H1 (cell line): ENCODE measurements at regions not wholly inside any gene's neighbourhood (a gene's known extent, or its start where the extent isn't known, plus 50 kb on each side); places are given as distances from the start of the nearest gene placed in this dataset.

Experiments used
- CTCF ChIA-PET: fragments of 300-600 bp; sonication (Branson Sonifier 250); formaldehyde crosslinking; loops from one replicate; lab custom pipeline; 2021; ENCODE audit not compliant: partially characterized antibody; lab: Charles Lee
- POLR2A ChIA-PET: fragments of 300-600 bp; sonication (Branson Sonifier 250); formaldehyde crosslinking; loops from one replicate; lab custom pipeline; 2021; ENCODE audit warnings: inconsistent platforms; ENCODE audit not compliant: partially characterized antibody; lab: Charles Lee
- DNase-seq, 2 experiments: peaks; one replicate each; pipeline versions ENCODE4 v3.0.0 to v3.0.0-alpha.2; 2010 to 2022; ENCODE audit warnings: low spot score in 2 of 2, low read depth in 1 of 2, mixed read lengths in 1 of 2
- FAIRE-seq: peaks from 2 replicates; lab custom pipeline; 2011; peaks lifted over from hg19 to GRCh38; lab: Jason Lieb, UNC
- H2AFZ ChIP-seq: 2 replicates; pipeline ENCODE4 v1.8.1; 2012; ENCODE audit warnings: low read length, inconsistent platforms
- H2AK5ac ChIP-seq: 2 replicates; pipeline ENCODE4 v1.6.1; 2013; ENCODE audit warnings: low read depth, low read length
- H2BK120ac ChIP-seq: replicated peaks from 2 replicates; pipeline ENCODE3; 2013; ENCODE audit warnings: low read depth, low read length, inconsistent platforms
- H2BK12ac ChIP-seq: 2 replicates; pipeline ENCODE4 v1.6.1; 2013; ENCODE audit warnings: low read depth, low read length
- H2BK15ac ChIP-seq: 2 replicates; pipeline ENCODE4 v1.6.1; 2013; ENCODE audit warnings: low read length
- H2BK20ac ChIP-seq: 2 replicates; pipeline ENCODE4 v1.6.1; 2013; ENCODE audit warnings: low read length
- H2BK5ac ChIP-seq: 2 replicates; pipeline ENCODE4 v1.6.1; 2013; ENCODE audit warnings: low read depth, low read length
- H3K14ac ChIP-seq: 2 replicates; pipeline ENCODE4 v1.6.1; 2013; ENCODE audit warnings: inconsistent platforms; ENCODE audit not compliant: insufficient read length
- H3K18ac ChIP-seq: 2 replicates; pipeline ENCODE4 v1.6.1; 2013; ENCODE audit warnings: low read length; ENCODE audit errors: extremely low read depth
- H3K23ac ChIP-seq: 2 replicates; pipeline ENCODE4 v1.6.1; 2013; ENCODE audit warnings: inconsistent platforms; ENCODE audit not compliant: insufficient read length
- H3K23me2 ChIP-seq: 2 replicates; pipeline ENCODE4 v1.6.1; 2013; ENCODE audit warnings: low read depth, low read length
- H3K27ac ChIP-seq: 2 replicates; pipeline ENCODE4 v1.6.1; 2011; ENCODE audit warnings: low read depth, low read length, inconsistent platforms
- H3K27me3 ChIP-seq, 4 experiments: replicated peaks in 1 of 4; 1 replicate in 1 of 4; 2 replicates in 3 of 4; pipeline versions ENCODE4 v1.6.1 to v1.8.1; 2011 to 2013; ENCODE audit warnings: low read length in 3 of 4, mild to moderate bottlenecking in 3 of 4, inconsistent platforms in 2 of 4, mixed read lengths in 2 of 4, moderate library complexity in 1 of 4; ENCODE audit not compliant: control insufficient read depth in 3 of 4, insufficient read depth in 3 of 4; ENCODE audit errors: extremely low read depth in 1 of 4
- H3K36me3 ChIP-seq, 4 experiments: 2 replicates each; pipeline versions ENCODE4 v1.6.1 to v1.8.1; 2011 to 2013; ENCODE audit warnings: mild to moderate bottlenecking in 4 of 4, low read length in 3 of 4, moderate library complexity in 2 of 4, control low read depth in 1 of 4, inconsistent platforms in 1 of 4; ENCODE audit not compliant: insufficient read depth in 4 of 4, control insufficient read depth in 2 of 4
- H3K4ac ChIP-seq: replicated peaks from 2 replicates; pipeline ENCODE3; 2013; ENCODE audit warnings: low read length, low read depth, mixed read lengths, inconsistent platforms; ENCODE audit not compliant: insufficient read length
- H3K4me1 ChIP-seq, 4 experiments: replicated peaks in 1 of 4; 1 replicate in 1 of 4; 2 replicates in 3 of 4; pipeline versions ENCODE4 v1.6.1 to v1.8.1; 2011 to 2013; ENCODE audit warnings: low read length in 3 of 4, inconsistent platforms in 2 of 4, mixed read lengths in 1 of 4; ENCODE audit not compliant: insufficient read depth in 4 of 4, control insufficient read depth in 3 of 4
- H3K4me2 ChIP-seq, 2 experiments: 2 replicates each; pipeline versions ENCODE4 v1.6.1 to v1.8.1; 2011 to 2013; ENCODE audit warnings: low read depth in 2 of 2, low read length in 2 of 2, control low read depth in 1 of 2, inconsistent platforms in 1 of 2, mild to moderate bottlenecking in 1 of 2; ENCODE audit not compliant: insufficient read depth in 1 of 2
- H3K4me3 ChIP-seq, 4 experiments: fragments of 200-600, 300-600 bp in 1 of 4; sonication (generic), shearing (Covaris generic), sonication (Bioruptor Twin) in 1 of 4; 2 replicates each; pipeline versions ENCODE4 v1.5.1 to v1.8.1; 2011 to 2016; ENCODE audit warnings: low read length in 4 of 4, low read depth in 3 of 4, control low read depth in 2 of 4, inconsistent platforms in 2 of 4, mild to moderate bottlenecking in 2 of 4, mixed read lengths in 1 of 4, moderate library complexity in 1 of 4; ENCODE audit not compliant: insufficient read depth in 2 of 4; ENCODE audit errors: extremely low read depth in 1 of 4
- H3K56ac ChIP-seq: replicated peaks from 2 replicates; pipeline ENCODE3; 2013; ENCODE audit warnings: low read depth, mild to moderate bottlenecking, mixed read lengths, low read length, inconsistent platforms; ENCODE audit not compliant: insufficient read length
- H3K79me1 ChIP-seq: 2 replicates; pipeline ENCODE4 v1.6.1; 2013; ENCODE audit warnings: low read depth, low read length, control low read depth
- H3K79me2 ChIP-seq, 2 experiments: 2 replicates each; pipeline versions ENCODE4 v1.6.1 to v1.8.1; 2012 to 2013; ENCODE audit warnings: low read length in 2 of 2, mild to moderate bottlenecking in 2 of 2, inconsistent platforms in 1 of 2; ENCODE audit not compliant: insufficient read depth in 2 of 2, control insufficient read depth in 1 of 2
- H3K9ac ChIP-seq, 4 experiments: replicated peaks in 1 of 4; 1 replicate in 1 of 4; 2 replicates in 3 of 4; pipeline versions ENCODE4 v1.6.1 to v1.8.1; 2011 to 2013; ENCODE audit warnings: low read depth in 3 of 4, low read length in 3 of 4, control low read depth in 2 of 4, mild to moderate bottlenecking in 2 of 4, moderate library complexity in 2 of 4, inconsistent platforms in 1 of 4; ENCODE audit errors: extremely low read depth in 1 of 4
- H3K9me3 ChIP-seq, 2 experiments: 2 replicates each; pipeline versions ENCODE4 v1.6.1 to v1.8.1; 2012 to 2013; ENCODE audit warnings: mild to moderate bottlenecking in 2 of 2, moderate library complexity in 2 of 2, control low read depth in 1 of 2, inconsistent platforms in 1 of 2, low read depth in 1 of 2, low read length in 1 of 2, mixed read lengths in 1 of 2; ENCODE audit not compliant: insufficient read depth in 2 of 2
- H4K20me1 ChIP-seq, 2 experiments: replicated peaks in 1 of 2; 2 replicates each; pipeline versions ENCODE3 to v1.8.1; 2011 to 2013; ENCODE audit warnings: inconsistent platforms in 2 of 2, low read length in 2 of 2, mild to moderate bottlenecking in 1 of 2; ENCODE audit not compliant: insufficient read depth in 2 of 2, control insufficient read depth in 1 of 2
- H4K5ac ChIP-seq: 2 replicates; pipeline ENCODE4 v1.6.1; 2013; ENCODE audit warnings: low read length, low read depth, mixed read lengths, inconsistent platforms; ENCODE audit not compliant: insufficient read length
- H4K8ac ChIP-seq: 2 replicates; pipeline ENCODE4 v1.8.0; 2013; ENCODE audit warnings: mild to moderate bottlenecking, moderate library complexity, low read length, inconsistent platforms; ENCODE audit not compliant: insufficient read depth; ENCODE audit errors: extremely low read depth
- H4K91ac ChIP-seq: replicated peaks from 2 replicates; pipeline ENCODE3; 2013; ENCODE audit warnings: low read length, mixed read lengths, inconsistent platforms; ENCODE audit not compliant: insufficient read length
- CHD1 ChIP-seq: IDR thresholded peaks from 2 replicates; pipeline ENCODE4 v1.6.1; 2012; ENCODE audit warnings: low read depth, low read length, improper control_type of control experiment
- CTCF ChIP-seq, 3 experiments: IDR thresholded peaks; 1 replicate in 2 of 3; 2 replicates in 1 of 3; pipeline versions ENCODE4 v1.5.1 to v1.6.1; 2011; ENCODE audit warnings: low read length in 3 of 3, mild to moderate bottlenecking in 3 of 3, inconsistent platforms in 2 of 3, low read depth in 1 of 3, moderate library complexity in 1 of 3; ENCODE audit not compliant: insufficient read depth in 1 of 3; ENCODE audit errors: control extremely low read depth in 1 of 3
- HDAC6 ChIP-seq: IDR thresholded peaks from one replicate; pipeline ENCODE4 v1.7.1; 2012; ENCODE audit warnings: low read depth, mild to moderate bottlenecking, inconsistent platforms, low read length, moderate library complexity
- KDM5A ChIP-seq: fragments of 200-600 bp; IDR thresholded peaks from 2 replicates; pipeline ENCODE4 v1.7.1; 2012; ENCODE audit warnings: mild to moderate bottlenecking, low read length, inconsistent platforms, mixed read lengths
- NANOG ChIP-seq: IDR thresholded peaks from 2 replicates; pipeline ENCODE4 v1.6.1; 2011; ENCODE audit warnings: low read length, low read depth, mild to moderate bottlenecking, inconsistent platforms; ENCODE audit not compliant: insufficient read depth, poor library complexity, severe bottlenecking
- PHF8 ChIP-seq: fragments of 200-600 bp; sonication (generic); conservative IDR thresholded peaks from 2 replicates; pipeline ENCODE4 v1.7.1; 2012; ENCODE audit warnings: low read depth, mild to moderate bottlenecking, inconsistent platforms, low read length, moderate library complexity
- POU5F1 ChIP-seq: IDR thresholded peaks from 2 replicates; pipeline ENCODE4 v1.6.1; 2011; ENCODE audit warnings: low read depth, mild to moderate bottlenecking, low read length, moderate library complexity
- RFX5 ChIP-seq: IDR thresholded peaks from 2 replicates; pipeline ENCODE4 v1.6.1; 2011; ENCODE audit warnings: low read depth, low read length, improper control_type of control experiment, borderline replicate concordance
- SIX5 ChIP-seq: IDR thresholded peaks from 2 replicates; pipeline ENCODE4 v1.6.1; 2011; ENCODE audit warnings: mild to moderate bottlenecking, low read depth, low read length
- SP1 ChIP-seq: IDR thresholded peaks from 2 replicates; pipeline ENCODE4 v1.6.1; 2011; ENCODE audit warnings: low read depth, low read length
- WGBS, 2 experiments: shearing (Covaris generic) in 1 of 2; methylation state at CpG; one replicate each; pipeline versions ENCODE4 v1.1.6 to v1.1.7; 2013 to 2015; ENCODE audit warnings: low lambda C conversion rate in 2 of 2, mixed read lengths in 2 of 2, inconsistent platforms in 1 of 2, low coverage in 1 of 2, missing lambda C conversion rate in 1 of 2; ENCODE audit not compliant: insufficient replicate concordance in 2 of 2, insufficient coverage in 1 of 2, insufficient read length in 1 of 2; ENCODE audit errors: extremely low coverage in 1 of 2, missing lambda C conversion rate in 1 of 2; 5-methylcytosine and 5-hydroxymethylcytosine counted together

GRCh38 chr11:29484548-29484947 is 532.3 kb downstream of the KCNA4 start:
- H3K56ac ChIP-seq = no peak overlapping the region
- H2BK5ac ChIP-seq = no peak overlapping the region
- H4K20me1 ChIP-seq = no peaks in the 10 kb centered on the region
- no peaks in the 10 kb centered on the region; the same call in 1 of the 2 replicates for H3K23me2 ChIP-seq
- DNase-seq = no peak
- no peaks in the 10 kb centered on the region for H3K79me2 ChIP-seq
- no peak overlapping the region for H3K4ac ChIP-seq
- no peak overlapping the region for H2AFZ ChIP-seq
- no peak for FAIRE-seq
- H3K9ac ChIP-seq = no peak overlapping the region
- no peaks in the 10 kb centered on the region for H3K4me1 ChIP-seq
- no peak overlapping the region for H4K8ac ChIP-seq
- no peak overlapping the region for H2BK15ac ChIP-seq
- H3K18ac ChIP-seq = no peak overlapping the region
- no peak overlapping the region for H2BK20ac ChIP-seq
- H3K14ac ChIP-seq = no peak overlapping the region
- CTCF ChIA-PET = no interaction called here
- no peak overlapping the region for H3K23ac ChIP-seq
- no peaks in the 10 kb centered on the region for H3K9me3 ChIP-seq
- no peak overlapping the region for H3K4me3 ChIP-seq
- H4K5ac ChIP-seq = no peak overlapping the region
- H3K4me2 ChIP-seq = no peak overlapping the region
- POLR2A ChIA-PET = no interaction called here
- H3K79me1 ChIP-seq = no peaks in the 10 kb centered on the region
- no peaks in the 10 kb centered on the region for H3K36me3 ChIP-seq
- WGBS, 2 experiments = 85% methylated on average over 1 of the region's 1 CpG; no CpG with 5 or more reads in 1 of the 2 experiments
- TF ChIP-seq PHF8 (no peak), KDM5A (no peak), SIX5 (no peak), HDAC6 (no peak), POU5F1 (no peak), RFX5 (no peak), CHD1 (no peak), SP1 (no peak), NANOG (no peak), CTCF (IDR thresholded peaks at IDR 0.05; ENCODE audit: control extremely low read depth in 1 of 3, insufficient read depth in 1 of 3, low read depth in 1 of 3, low read length in 3 of 3) (no peak)
- no peak overlapping the region for H2BK120ac ChIP-seq
- H3K27ac ChIP-seq = no peak overlapping the region
- no peak overlapping the region for H4K91ac ChIP-seq
- H3K27me3 ChIP-seq = no peaks in the 10 kb centered on the region
- no peak overlapping the region for H2BK12ac ChIP-seq
- H2AK5ac ChIP-seq = no peak overlapping the region
